ENCODE measurements at regions not wholly inside any gene's neighbourhood (a gene's known extent, or its start where the extent isn't known, plus 50 kb on each side); places are given as distances from the start of the nearest gene placed in this dataset.

DNA sequence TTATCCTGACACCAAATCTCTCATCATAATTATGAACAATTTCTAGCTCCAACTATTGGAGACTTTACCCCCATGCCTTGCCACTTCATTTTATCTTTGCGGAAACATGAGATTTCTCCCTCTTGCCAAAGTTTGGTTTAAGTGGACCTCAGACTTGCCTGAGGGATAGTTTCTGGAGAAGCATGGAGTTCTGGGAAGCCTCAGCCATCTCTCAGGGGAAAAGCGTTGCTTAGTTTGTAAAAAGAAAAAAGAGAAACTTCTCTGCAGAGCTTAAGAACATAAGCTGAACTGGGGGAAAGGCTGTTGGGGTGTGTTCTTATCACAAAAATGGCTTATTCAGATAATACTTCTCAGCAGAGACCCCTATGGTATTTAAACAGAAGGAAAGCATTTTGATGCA, 347.4 kb upstream of the ADAMTS9 start:
- Mint-ChIP-seq H3K4me3 (no peak overlapping the region), H3K27ac (no peak overlapping the region), H3K27me3 (no peaks in the 10 kb centered on the region), H3K4me1 (no peaks in the 10 kb centered on the region), H3K36me3 (ENCODE audit: low read depth) (no peaks in the 10 kb centered on the region), H3K9me3 (peaks cover 5% of the 10 kb centered on the region)
- ATAC-seq (ENCODE audit: low read depth): no peak
- no peak for DNase-seq
- POLR2A ChIA-PET: no interaction called here
- TF ChIP-seq CTCF (IDR thresholded peaks at IDR 0.05): no peak
- CTCF ChIA-PET: no interaction called here
- intact Hi-C loops (cut with micrococcal nuclease): no loop called here

- POLR2A ChIA-PET: no interaction called here
- CTCF ChIA-PET: no interaction called here
- H3K27ac Mint-ChIP-seq: no peak overlapping the region
- no peak for DNase-seq
- peaks cover 5% of the 10 kb centered on the region for H3K9me3 Mint-ChIP-seq
- TF ChIP-seq CTCF (IDR thresholded peaks at IDR 0.05): no peak
- H3K4me3 Mint-ChIP-seq: no peak overlapping the region
- H3K27me3 Mint-ChIP-seq: no peaks in the 10 kb centered on the region
- ATAC-seq (ENCODE audit: low read depth): no peak
- H3K4me1 Mint-ChIP-seq: no peaks in the 10 kb centered on the region
- no peaks in the 10 kb centered on the region for H3K36me3 Mint-ChIP-seq (ENCODE audit: low read depth)
- intact Hi-C loops (cut with micrococcal nuclease): no loop called here
These were observed 345.8 kb upstream of the ADAMTS9 start for GRCh38 chr3:65033576-65033975.

- DNase-seq (no peak), ATAC-seq (ENCODE audit: low read depth) (no peak)
- TF ChIP-seq CTCF (IDR thresholded peaks at IDR 0.05): no peak
- Mint-ChIP-seq H3K4me3 (no peak overlapping the region), H3K4me1 (no peaks in the 10 kb centered on the region), H3K36me3 (ENCODE audit: low read depth) (no peaks in the 10 kb centered on the region), H3K27ac (no peak overlapping the region), H3K9me3 (no peaks in the 10 kb centered on the region), H3K27me3 (no peaks in the 10 kb centered on the region)
- CTCF ChIA-PET: no interaction called here
- POLR2A ChIA-PET: no interaction called here
- intact Hi-C loops (cut with micrococcal nuclease): no loop called here
These were observed 343.2 kb upstream of the ADAMTS9 start for GRCh38 chr3:65030847-65031463.

- H3K4me1 Mint-ChIP-seq: no peaks in the 10 kb centered on the region
- CTCF ChIA-PET: no interaction called here
- DNase-seq: no peak
- H3K9me3 Mint-ChIP-seq: no peaks in the 10 kb centered on the region
- TF ChIP-seq CTCF (IDR thresholded peaks at IDR 0.05): no peak
- H3K27ac Mint-ChIP-seq: no peak overlapping the region
- H3K4me3 Mint-ChIP-seq: no peak overlapping the region
- no peaks in the 10 kb centered on the region for H3K27me3 Mint-ChIP-seq
- no peak for ATAC-seq (ENCODE audit: low read depth)
- POLR2A ChIA-PET: no interaction called here
- no peaks in the 10 kb centered on the region for H3K36me3 Mint-ChIP-seq (ENCODE audit: low read depth)
- intact Hi-C loops (cut with micrococcal nuclease): no loop called here
These were observed 342.3 kb upstream of the ADAMTS9 start for GRCh38 chr3:65030014-65030627.

- ATAC-seq (ENCODE audit: low read depth) (no peak), DNase-seq (no peak)
- Mint-ChIP-seq H3K27me3 (no peaks in the 10 kb centered on the region), H3K9me3 (no peaks in the 10 kb centered on the region), H3K4me1 (no peaks in the 10 kb centered on the region), H3K27ac (no peak overlapping the region), H3K36me3 (ENCODE audit: low read depth) (no peaks in the 10 kb centered on the region), H3K4me3 (no peak overlapping the region)
- POLR2A ChIA-PET: no interaction called here
- no peak for TF ChIP-seq CTCF (IDR thresholded peaks at IDR 0.05)
- CTCF ChIA-PET: no interaction called here
- intact Hi-C loops (cut with micrococcal nuclease): no loop called here
These were observed 341.3 kb upstream of the ADAMTS9 start for GRCh38 chr3:65029130-65029529.
